ENCODE measurements at regions not wholly inside any gene's neighbourhood (a gene's known extent, or its start where the extent isn't known, plus 50 kb on each side); places are given as distances from the start of the nearest gene placed in this dataset.

DNA sequence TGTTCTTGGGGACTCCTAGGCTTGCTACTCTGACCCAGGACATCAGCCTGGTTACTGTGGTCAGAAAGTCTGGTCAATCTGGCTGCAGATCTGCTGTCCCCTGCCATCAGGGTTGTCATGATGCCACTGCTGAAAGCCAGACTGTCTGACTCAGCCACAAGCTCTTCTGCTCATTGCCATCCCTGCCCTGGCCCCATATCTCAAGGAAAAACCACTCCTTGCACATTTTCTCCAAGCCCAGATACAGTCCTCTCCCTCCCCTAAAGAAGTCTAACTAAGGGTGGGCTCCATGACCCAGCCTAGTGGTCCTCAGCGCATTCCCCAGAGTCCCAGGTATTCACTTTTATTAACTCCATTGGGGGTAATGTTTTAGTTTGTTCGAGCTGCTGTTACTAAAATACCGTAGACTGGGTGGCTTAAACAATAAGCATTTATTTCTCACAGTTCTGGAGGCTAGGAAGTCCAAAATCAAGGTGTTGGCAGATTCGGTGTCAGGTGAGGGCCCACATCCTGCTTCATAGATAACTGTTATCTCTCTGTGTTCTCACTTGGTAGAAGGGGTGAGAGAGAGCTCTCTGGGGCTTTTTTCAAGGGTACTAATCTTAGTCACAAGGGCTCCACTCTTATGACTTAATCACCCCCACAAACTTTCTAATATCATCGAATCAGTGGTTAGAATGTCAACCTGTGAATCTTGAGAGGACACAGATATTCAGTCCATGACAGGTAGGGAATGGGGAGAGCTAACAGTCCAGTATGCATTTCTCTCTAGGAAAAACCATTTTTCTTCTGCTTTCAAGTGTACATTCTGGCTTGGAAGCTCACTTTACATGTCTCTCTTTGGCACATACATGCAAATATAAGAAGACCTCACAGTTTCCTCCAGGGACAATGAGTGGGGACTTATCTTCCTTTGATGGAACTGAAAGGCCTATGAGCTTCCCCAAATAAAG, 94.8 kb upstream of the CXCR4 start:
- 69% methylated on average over 4 of the region's 5 CpGs for WGBS
- Histone ChIP-seq H3K36me3 (ENCODE audit: insufficient read depth, low read length) (no peaks in the 10 kb centered on the region), H3K27ac (ENCODE audit: low read depth, low read length) (no peak overlapping the region), H3K4me3 (ENCODE audit: low read length) (no peak overlapping the region), H3K9me3 (ENCODE audit: insufficient read depth, low read depth, low read length) (0 out of 2 replicates have a peak, but pooled peaks cover 3% of the 10 kb centered on the region), H3K27me3 (ENCODE audit: insufficient read depth, low read length) (no peaks in the 10 kb centered on the region), H3K4me1 (ENCODE audit: insufficient read depth, low read length) (no peaks in the 10 kb centered on the region), H3K9ac (ENCODE audit: low read depth, low read length) (no peak overlapping the region)

GRCh38 chr2:136211701-136212100, 93.8 kb upstream of the CXCR4 start:
- Histone ChIP-seq H3K9me3 (ENCODE audit: insufficient read depth, low read depth, low read length) (0 out of 2 replicates have a peak, but pooled peaks cover 3% of the 10 kb centered on the region), H3K4me1 (ENCODE audit: insufficient read depth, low read length) (no peaks in the 10 kb centered on the region), H3K27ac (ENCODE audit: low read depth, low read length) (no peak overlapping the region), H3K4me3 (ENCODE audit: low read length) (no peak overlapping the region), H3K27me3 (ENCODE audit: insufficient read depth, low read length) (no peaks in the 10 kb centered on the region), H3K36me3 (ENCODE audit: insufficient read depth, low read length) (no peaks in the 10 kb centered on the region), H3K9ac (ENCODE audit: low read depth, low read length) (no peak overlapping the region)

GRCh38 chr2:136210822-136211221, 92.9 kb upstream of the CXCR4 start:
- Histone ChIP-seq H3K27ac (ENCODE audit: low read depth, low read length) (no peak overlapping the region), H3K4me3 (ENCODE audit: low read length) (no peak overlapping the region), H3K36me3 (ENCODE audit: insufficient read depth, low read length) (no peaks in the 10 kb centered on the region), H3K9me3 (ENCODE audit: insufficient read depth, low read depth, low read length) (0 out of 2 replicates have a peak, but pooled peaks cover 3% of the 10 kb centered on the region), H3K9ac (ENCODE audit: low read depth, low read length) (no peak overlapping the region), H3K4me1 (ENCODE audit: insufficient read depth, low read length) (no peaks in the 10 kb centered on the region), H3K27me3 (ENCODE audit: insufficient read depth, low read length) (no peaks in the 10 kb centered on the region)

DNA sequence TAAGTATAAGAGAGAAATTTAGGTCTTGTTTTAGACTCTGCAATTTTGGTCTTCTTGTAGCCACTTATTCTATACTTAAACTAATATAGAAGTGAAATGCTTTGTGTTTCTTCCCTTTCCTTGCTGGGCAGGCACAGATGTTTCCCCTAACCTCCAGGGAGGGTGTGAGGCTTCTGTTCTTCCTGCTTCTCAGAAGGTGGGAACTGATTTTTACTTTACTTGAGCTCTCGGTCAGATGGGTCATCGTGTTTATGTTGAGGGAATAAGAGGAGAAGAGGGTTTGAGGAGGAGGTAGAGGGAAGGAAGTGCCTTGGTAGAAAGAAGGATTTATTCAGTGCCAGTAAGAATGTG, 92.5 kb upstream of the CXCR4 start:
- Histone ChIP-seq H3K9ac (ENCODE audit: low read depth, low read length) (no peak overlapping the region), H3K4me1 (ENCODE audit: insufficient read depth, low read length) (no peaks in the 10 kb centered on the region), H3K36me3 (ENCODE audit: insufficient read depth, low read length) (no peaks in the 10 kb centered on the region), H3K27me3 (ENCODE audit: insufficient read depth, low read length) (no peaks in the 10 kb centered on the region), H3K27ac (ENCODE audit: low read depth, low read length) (no peak overlapping the region), H3K9me3 (ENCODE audit: insufficient read depth, low read depth, low read length) (0 out of 2 replicates have a peak, but pooled peaks cover 3% of the 10 kb centered on the region), H3K4me3 (ENCODE audit: low read length) (no peak overlapping the region)
- 94% methylated on average over 2 of the region's 2 CpGs for WGBS

GRCh38 chr2:136209561-136210454, 91.9 kb upstream of the CXCR4 start:
- 89% methylated on average over 1 of the region's 3 CpGs for WGBS
- no peak overlapping the region for H3K4me3 ChIP-seq (ENCODE audit: low read length)

DNA sequence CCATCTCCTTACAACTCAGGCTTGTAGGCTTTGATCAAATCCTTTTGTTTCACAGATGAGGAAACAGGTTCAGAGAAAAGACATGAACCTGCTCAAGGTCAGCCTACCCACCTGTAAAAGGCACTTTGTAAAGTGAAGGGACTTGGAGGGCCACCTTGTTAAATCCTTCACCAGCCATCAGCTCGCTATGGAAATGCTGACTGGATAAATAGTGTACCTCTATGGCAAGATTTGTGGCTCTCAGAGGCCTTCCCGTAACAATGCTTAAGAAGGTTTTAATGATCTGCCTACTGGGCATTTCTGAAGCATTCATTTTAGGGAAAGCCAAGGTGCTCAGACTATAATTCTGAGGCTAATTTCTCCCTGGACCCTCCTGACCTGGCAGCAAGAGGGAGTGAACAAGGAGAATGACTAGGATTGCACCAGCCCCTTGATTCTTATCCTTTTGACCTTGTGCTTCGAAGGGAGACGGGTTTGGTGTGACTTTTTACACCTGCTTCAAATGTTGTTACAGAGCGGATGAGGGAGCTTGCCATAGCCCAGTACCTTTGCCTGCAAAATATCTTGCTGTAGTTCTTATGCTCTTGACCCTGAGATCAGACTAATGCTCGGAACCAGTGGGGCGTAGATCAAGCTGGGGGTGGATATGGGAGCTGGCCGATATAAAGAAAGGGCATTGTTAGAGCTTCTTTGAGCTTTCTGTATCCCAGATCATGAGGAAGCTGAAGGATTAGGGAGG, 90.9 kb upstream of the CXCR4 start:
- Histone ChIP-seq H3K36me3 (ENCODE audit: insufficient read depth, low read length) (no peaks in the 10 kb centered on the region), H3K4me3 (ENCODE audit: low read length) (no peak overlapping the region), H3K9ac (ENCODE audit: low read depth, low read length) (no peak overlapping the region), H3K27ac (ENCODE audit: low read depth, low read length) (no peak overlapping the region), H3K4me1 (ENCODE audit: insufficient read depth, low read length) (no peaks in the 10 kb centered on the region), H3K9me3 (ENCODE audit: insufficient read depth, low read depth, low read length) (0 out of 2 replicates have a peak, but pooled peaks cover 6% of the 10 kb centered on the region), H3K27me3 (ENCODE audit: insufficient read depth, low read length) (no peaks in the 10 kb centered on the region)
- 93% methylated on average over 8 of the region's 8 CpGs for WGBS

More at GRCh38 chr2:136209561-136210454, 91.9 kb upstream of the CXCR4 start:
- no peaks in the 10 kb centered on the region for H3K27me3 ChIP-seq (ENCODE audit: insufficient read depth, low read length)
- 0 out of 2 replicates have a peak, but pooled peaks cover 3% of the 10 kb centered on the region for H3K9me3 ChIP-seq (ENCODE audit: insufficient read depth, low read depth, low read length)
- no peaks in the 10 kb centered on the region for H3K36me3 ChIP-seq (ENCODE audit: insufficient read depth, low read length)
- no peak overlapping the region for H3K9ac ChIP-seq (ENCODE audit: low read depth, low read length)
- H3K27ac ChIP-seq (ENCODE audit: low read depth, low read length), result no peak overlapping the region
- no peaks in the 10 kb centered on the region for H3K4me1 ChIP-seq (ENCODE audit: insufficient read depth, low read length)

DNA sequence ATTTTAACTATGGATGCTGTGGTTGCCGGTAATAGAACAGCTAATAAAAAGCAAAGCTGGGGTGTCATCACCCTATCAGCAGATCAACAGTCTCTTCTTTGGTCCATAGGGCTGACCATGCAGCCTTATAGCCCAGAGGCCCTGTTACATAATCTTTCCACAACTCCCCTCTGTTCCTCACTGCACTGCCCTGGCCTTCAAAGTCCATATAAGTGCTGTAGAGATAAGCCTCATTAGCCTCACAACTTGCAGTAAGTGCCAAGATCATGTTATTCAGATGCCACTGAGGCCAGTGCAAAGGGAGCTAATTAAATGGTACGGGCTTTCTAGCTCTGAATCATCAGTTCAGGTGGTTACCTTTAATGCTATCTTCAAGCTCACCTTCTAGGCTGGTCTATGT, 89.7 kb upstream of the CXCR4 start:
- H3K36me3 ChIP-seq (ENCODE audit: insufficient read depth, low read length), result no peaks in the 10 kb centered on the region
- H3K4me1 ChIP-seq (ENCODE audit: insufficient read depth, low read length), result no peaks in the 10 kb centered on the region
- no peak overlapping the region for H3K4me3 ChIP-seq (ENCODE audit: low read length)
- H3K27ac ChIP-seq (ENCODE audit: low read depth, low read length), result no peak overlapping the region
- WGBS, result 95% methylated on average over 2 of the region's 2 CpGs
- H3K9me3 ChIP-seq (ENCODE audit: insufficient read depth, low read depth, low read length), result 0 out of 2 replicates have a peak, but pooled peaks cover 6% of the 10 kb centered on the region
- H3K27me3 ChIP-seq (ENCODE audit: insufficient read depth, low read length), result no peaks in the 10 kb centered on the region
- H3K9ac ChIP-seq (ENCODE audit: low read depth, low read length), result no peak overlapping the region

DNA sequence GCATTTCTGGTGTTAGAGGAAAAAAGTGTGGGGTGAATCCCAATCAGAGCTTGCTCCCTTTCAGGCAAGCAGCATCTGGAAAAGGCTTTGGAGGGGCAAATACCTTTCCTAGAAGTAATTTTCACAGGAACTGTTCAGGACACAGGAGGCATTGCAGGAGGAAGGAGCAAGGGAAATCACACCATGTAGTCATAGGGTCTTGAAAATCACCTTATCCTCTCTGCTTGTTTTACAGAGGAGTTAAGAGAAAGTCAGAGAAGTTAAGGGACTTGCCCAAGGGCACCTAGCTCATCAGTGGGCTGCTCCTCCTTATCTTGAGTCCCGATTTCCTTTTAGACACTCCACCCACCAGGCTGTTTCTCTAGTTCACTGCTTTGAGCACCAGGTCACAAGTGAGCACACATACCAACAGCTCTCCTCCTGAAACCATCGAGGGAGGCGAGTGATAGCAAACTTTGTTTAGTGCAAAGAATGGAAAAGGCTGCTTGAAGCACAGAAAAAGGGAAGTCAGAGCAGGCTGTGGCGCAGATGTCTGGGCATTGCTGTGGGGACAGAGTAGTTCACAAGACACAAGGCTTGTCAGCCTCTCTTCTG, 89.2 kb upstream of the CXCR4 start:
- H3K36me3 ChIP-seq (ENCODE audit: insufficient read depth, low read length), result no peaks in the 10 kb centered on the region
- no peak overlapping the region for H3K27ac ChIP-seq (ENCODE audit: low read depth, low read length)
- no peaks in the 10 kb centered on the region for H3K27me3 ChIP-seq (ENCODE audit: insufficient read depth, low read length)
- H3K9ac ChIP-seq (ENCODE audit: low read depth, low read length), result no peak overlapping the region
- peaks cover 6% of the 10 kb centered on the region; the same call in 1 of the 2 replicates for H3K9me3 ChIP-seq (ENCODE audit: insufficient read depth, low read depth, low read length)
- WGBS, result 91% methylated on average over 4 of the region's 4 CpGs
- H3K4me3 ChIP-seq (ENCODE audit: low read length), result no peak overlapping the region
- H3K4me1 ChIP-seq (ENCODE audit: insufficient read depth, low read length), result no peaks in the 10 kb centered on the region

DNA sequence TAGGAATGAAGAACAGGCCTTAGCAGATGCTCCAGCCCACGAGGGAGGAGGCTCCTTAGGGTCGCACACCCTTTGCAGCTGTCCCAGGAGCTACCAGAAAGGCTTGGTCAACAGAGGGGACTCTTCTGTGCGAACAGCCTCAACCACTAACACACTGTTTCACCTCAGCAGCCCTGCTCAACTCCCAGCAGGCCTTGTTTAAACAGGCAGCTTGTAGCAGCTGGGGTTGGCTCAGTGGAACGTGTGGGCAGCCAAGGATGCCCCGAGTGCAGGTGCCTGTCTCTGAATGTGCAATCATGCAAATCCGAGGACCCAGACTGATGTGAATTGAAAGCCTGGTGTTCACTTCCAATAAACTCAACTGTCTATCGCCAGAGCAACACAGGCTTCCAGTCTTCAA, 88.7 kb upstream of the CXCR4 start:
- 91% methylated on average over 7 of the region's 7 CpGs for WGBS
- H3K36me3 ChIP-seq (ENCODE audit: insufficient read depth, low read length), result no peaks in the 10 kb centered on the region
- no peaks in the 10 kb centered on the region for H3K4me1 ChIP-seq (ENCODE audit: insufficient read depth, low read length)
- H3K9me3 ChIP-seq (ENCODE audit: insufficient read depth, low read depth, low read length), result peaks cover 6% of the 10 kb centered on the region; the same call in 1 of the 2 replicates
- no peak overlapping the region for H3K4me3 ChIP-seq (ENCODE audit: low read length)
- no peak overlapping the region for H3K9ac ChIP-seq (ENCODE audit: low read depth, low read length)
- H3K27ac ChIP-seq (ENCODE audit: low read depth, low read length), result no peak overlapping the region
- H3K27me3 ChIP-seq (ENCODE audit: insufficient read depth, low read length), result no peaks in the 10 kb centered on the region

GRCh38 chr2:136205615-136206014, 87.7 kb upstream of the CXCR4 start:
- H3K9ac ChIP-seq (ENCODE audit: low read depth, low read length), result no peak overlapping the region
- no peaks in the 10 kb centered on the region for H3K27me3 ChIP-seq (ENCODE audit: insufficient read depth, low read length)
- H3K9me3 ChIP-seq (ENCODE audit: insufficient read depth, low read depth, low read length), result peaks cover 6% of the 10 kb centered on the region; the same call in 1 of the 2 replicates
- no peaks in the 10 kb centered on the region for H3K4me1 ChIP-seq (ENCODE audit: insufficient read depth, low read length)
- H3K36me3 ChIP-seq (ENCODE audit: insufficient read depth, low read length), result no peaks in the 10 kb centered on the region
- 96% methylated on average over 3 of the region's 3 CpGs for WGBS
- no peak overlapping the region for H3K4me3 ChIP-seq (ENCODE audit: low read length)
- no peak overlapping the region for H3K27ac ChIP-seq (ENCODE audit: low read depth, low read length)
